ENCODE measurements at regions not wholly inside any gene's neighbourhood (a gene's known extent, or its start where the extent isn't known, plus 50 kb on each side); places are given as distances from the start of the nearest gene placed in this dataset.

DNA sequence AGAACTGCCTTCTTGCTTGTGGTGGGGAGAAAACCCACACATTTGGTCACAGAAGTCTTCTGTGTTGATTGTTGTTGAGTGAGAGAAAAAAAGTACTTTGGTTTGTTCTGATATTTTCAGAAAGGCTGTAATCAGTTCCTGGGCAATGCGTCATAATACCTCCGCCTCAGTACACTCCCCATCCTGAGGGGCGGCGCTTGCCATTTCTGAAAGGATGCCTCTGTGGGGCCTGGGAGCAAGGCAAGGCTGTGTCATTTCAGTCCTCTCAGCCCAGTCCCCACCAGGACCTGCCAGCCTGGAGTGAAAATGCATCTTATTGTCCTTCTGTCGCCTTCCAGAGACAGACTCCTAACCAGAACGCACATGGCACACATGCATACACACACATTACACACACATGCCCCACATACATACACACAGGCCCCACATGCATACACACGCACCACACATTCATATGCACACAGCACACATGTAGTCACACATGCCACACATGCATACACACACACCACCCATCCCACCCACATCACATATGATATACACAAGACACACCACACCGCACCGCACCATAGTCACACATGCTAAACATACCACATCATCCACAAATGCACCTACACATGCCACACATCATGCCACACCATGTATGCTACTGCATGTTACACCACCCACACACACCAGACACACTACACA, 90.0 kb downstream of the CXCL12 start (continued):
- TF ChIP-seq CHD7 (IDR thresholded peaks at IDR 0.05; ENCODE audit: insufficient replicate concordance, low read length) (no peak), SP4 (IDR thresholded peaks at IDR 0.05; ENCODE audit: low read length) (no peak), E2F6 (IDR thresholded peaks at IDR 0.05) (no peak), BCL11A (IDR thresholded peaks at IDR 0.05; ENCODE audit: low read depth in 2 of 2, low read length in 2 of 2) (no peak), EP300 (IDR thresholded peaks at IDR 0.05; ENCODE audit: borderline replicate concordance in 1 of 2, low read depth in 2 of 2, low read length in 2 of 2) (no peak)

Data from H1 (cell line).